ENCODE measurements at regions not wholly inside any gene's neighbourhood (a gene's known extent, or its start where the extent isn't known, plus 50 kb on each side); places are given as distances from the start of the nearest gene placed in this dataset.

DNA sequence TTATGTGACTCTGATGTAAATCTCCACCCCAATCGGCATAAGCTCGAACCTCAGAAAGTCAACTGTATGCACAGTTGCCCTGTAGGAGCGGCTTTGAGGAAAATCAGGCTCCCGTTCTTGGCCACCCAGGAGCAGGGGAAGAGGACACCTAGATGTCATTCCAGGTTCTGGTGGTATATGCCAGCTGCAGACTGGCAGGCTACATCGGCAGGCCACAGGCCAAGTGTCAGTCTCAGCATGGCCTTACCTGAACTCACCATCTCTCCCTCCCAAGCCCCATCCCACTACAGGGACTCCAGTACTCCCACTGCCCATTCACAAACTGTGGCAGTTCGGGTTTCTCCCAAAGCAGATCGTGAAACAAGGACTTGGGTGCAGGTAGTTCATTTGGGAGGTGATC, 428.1 kb downstream of the BCOR start:
- Histone ChIP-seq H2BK15ac (replicated peaks; ENCODE audit: low read depth) (no peak overlapping the region), H3K36me3 (ENCODE audit: control insufficient read depth, insufficient read depth, low read length) (no peaks in the 10 kb centered on the region), H3K56ac (ENCODE audit: low read length) (no peak overlapping the region), H3K27ac (ENCODE audit: low read depth, low read length) (no peak overlapping the region), H2BK120ac (ENCODE audit: low read depth, low read length) (no peak overlapping the region), H3K4me2 (ENCODE audit: low read length) (no peak overlapping the region), H3K4me1 (ENCODE audit: control insufficient read depth, low read depth, low read length) (no peaks in the 10 kb centered on the region), H3K79me2 (ENCODE audit: control insufficient read depth, insufficient read depth, low read length) (no peaks in the 10 kb centered on the region), H4K8ac (ENCODE audit: low read depth, low read length) (no peak overlapping the region), H3K4me3 (ENCODE audit: low read length) (no peak overlapping the region), H3K23ac (ENCODE audit: low read length) (no peak overlapping the region), H3K9ac (ENCODE audit: low read length) (no peak overlapping the region), H3K4ac (ENCODE audit: low read depth, low read length) (no peak overlapping the region), H2BK5ac (ENCODE audit: low read length) (no peak overlapping the region), H2AK5ac (ENCODE audit: low read length) (no peak overlapping the region), H3K79me1 (ENCODE audit: low read length) (no peaks in the 10 kb centered on the region), H4K5ac (ENCODE audit: low read length) (no peak overlapping the region), H3K18ac (ENCODE audit: low read length) (no peak overlapping the region), H3K27me3 (ENCODE audit: insufficient read depth, low read length, poor library complexity) (no peaks in the 10 kb centered on the region)
- DNase-seq, result no peak
- no CpG with 5 or more reads among the region's 7 CpGs for WGBS (ENCODE audit: extremely low coverage, insufficient coverage, low lambda C conversion rate)

GRCh38 chrX:39670281-39670680, 427.5 kb downstream of the BCOR start:
- DNase-seq, result no peak
- no peak overlapping the region for H3K9ac ChIP-seq (ENCODE audit: low read length)
- H3K4ac ChIP-seq (ENCODE audit: low read depth, low read length), result no peak overlapping the region
- H3K4me1 ChIP-seq (ENCODE audit: control insufficient read depth, low read depth, low read length), result no peaks in the 10 kb centered on the region
- no peak overlapping the region for H3K18ac ChIP-seq (ENCODE audit: low read length)
- H3K27ac ChIP-seq (ENCODE audit: low read depth, low read length), result no peak overlapping the region
- no peaks in the 10 kb centered on the region for H3K79me2 ChIP-seq (ENCODE audit: control insufficient read depth, insufficient read depth, low read length)
- no peak overlapping the region for H3K56ac ChIP-seq (ENCODE audit: low read length)
- H3K4me2 ChIP-seq (ENCODE audit: low read length), result no peak overlapping the region
- H3K79me1 ChIP-seq (ENCODE audit: low read length), result no peaks in the 10 kb centered on the region
- no peak overlapping the region for H2BK120ac ChIP-seq (ENCODE audit: low read depth, low read length)
- H4K8ac ChIP-seq (ENCODE audit: low read depth, low read length), result no peak overlapping the region
- no CpG with 5 or more reads among the region's 5 CpGs for WGBS (ENCODE audit: extremely low coverage, insufficient coverage, low lambda C conversion rate)
- H2BK5ac ChIP-seq (ENCODE audit: low read length), result no peak overlapping the region
- H4K5ac ChIP-seq (ENCODE audit: low read length), result no peak overlapping the region
- no peak overlapping the region for H2AK5ac ChIP-seq (ENCODE audit: low read length)
- no peaks in the 10 kb centered on the region for H3K27me3 ChIP-seq (ENCODE audit: insufficient read depth, low read length, poor library complexity)
- no peaks in the 10 kb centered on the region for H3K36me3 ChIP-seq (ENCODE audit: control insufficient read depth, insufficient read depth, low read length)
- H2BK15ac ChIP-seq (replicated peaks; ENCODE audit: low read depth), result no peak overlapping the region
- no peak overlapping the region for H3K4me3 ChIP-seq (ENCODE audit: low read length)
- no peak overlapping the region for H3K23ac ChIP-seq (ENCODE audit: low read length)

GRCh38 chrX:39672405-39672804, 425.4 kb downstream of the BCOR start:
- Histone ChIP-seq H3K4me1 (ENCODE audit: control insufficient read depth, low read depth, low read length) (no peaks in the 10 kb centered on the region), H3K4me3 (ENCODE audit: low read length) (no peak overlapping the region), H2BK120ac (ENCODE audit: low read depth, low read length) (no peak overlapping the region), H2AK5ac (ENCODE audit: low read length) (no peak overlapping the region), H4K8ac (ENCODE audit: low read depth, low read length) (no peak overlapping the region), H3K23ac (ENCODE audit: low read length) (no peak overlapping the region), H3K56ac (ENCODE audit: low read length) (no peak overlapping the region), H3K79me2 (ENCODE audit: control insufficient read depth, insufficient read depth, low read length) (no peaks in the 10 kb centered on the region), H3K9ac (ENCODE audit: low read length) (no peak overlapping the region), H3K27ac (ENCODE audit: low read depth, low read length) (no peak overlapping the region), H3K27me3 (ENCODE audit: insufficient read depth, low read length, poor library complexity) (no peaks in the 10 kb centered on the region), H4K5ac (ENCODE audit: low read length) (no peak overlapping the region), H2BK5ac (ENCODE audit: low read length) (no peak overlapping the region), H3K4me2 (ENCODE audit: low read length) (no peak overlapping the region), H3K18ac (ENCODE audit: low read length) (no peak overlapping the region), H3K79me1 (ENCODE audit: low read length) (no peaks in the 10 kb centered on the region), H3K36me3 (ENCODE audit: control insufficient read depth, insufficient read depth, low read length) (no peaks in the 10 kb centered on the region), H3K4ac (ENCODE audit: low read depth, low read length) (no peak overlapping the region), H2BK15ac (replicated peaks; ENCODE audit: low read depth) (no peak overlapping the region)
- WGBS (ENCODE audit: extremely low coverage, insufficient coverage, low lambda C conversion rate), result no CpG with 5 or more reads among the region's 2 CpGs
- DNase-seq, result no peak

- WGBS (ENCODE audit: extremely low coverage, insufficient coverage, low lambda C conversion rate), result no CpG with 5 or more reads among the region's 5 CpGs
- H3K56ac ChIP-seq (ENCODE audit: low read length), result no peak overlapping the region
These were observed 423.1 kb downstream of the BCOR start for GRCh38 chrX:39674490-39675161.

DNA sequence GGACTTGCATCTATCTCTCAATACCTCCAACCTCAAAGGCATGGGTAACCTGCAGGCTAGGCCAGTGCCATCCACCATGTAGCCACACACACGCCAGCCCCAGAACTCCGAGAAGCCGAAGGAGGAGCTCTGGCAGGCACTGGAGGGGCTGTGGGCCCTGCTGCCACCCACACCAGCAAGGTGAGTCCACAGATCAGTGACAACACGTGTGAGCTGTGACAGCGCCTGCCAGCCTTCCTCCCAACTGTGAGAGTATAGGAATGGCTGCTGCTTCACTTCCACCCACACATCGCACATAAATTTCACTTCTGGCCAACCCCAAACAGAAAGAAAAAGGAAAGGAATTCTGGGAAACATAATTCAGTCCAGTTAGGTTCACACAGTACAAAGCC, 422.6 kb downstream of the BCOR start:
- no peak overlapping the region for H4K8ac ChIP-seq (ENCODE audit: low read depth, low read length)
- WGBS (ENCODE audit: extremely low coverage, insufficient coverage, low lambda C conversion rate), result no CpG with 5 or more reads among the region's 6 CpGs
- no peaks in the 10 kb centered on the region for H3K79me2 ChIP-seq (ENCODE audit: control insufficient read depth, insufficient read depth, low read length)
- H3K36me3 ChIP-seq (ENCODE audit: control insufficient read depth, insufficient read depth, low read length), result no peaks in the 10 kb centered on the region
- no peak overlapping the region for H2BK5ac ChIP-seq (ENCODE audit: low read length)
- no peak overlapping the region for H3K23ac ChIP-seq (ENCODE audit: low read length)
- H3K79me1 ChIP-seq (ENCODE audit: low read length), result no peaks in the 10 kb centered on the region
- no peak overlapping the region for H3K27ac ChIP-seq (ENCODE audit: low read depth, low read length)
- H3K27me3 ChIP-seq (ENCODE audit: insufficient read depth, low read length, poor library complexity), result no peaks in the 10 kb centered on the region
- no peak for DNase-seq
- H3K56ac ChIP-seq (ENCODE audit: low read length), result no peak overlapping the region
- no peak overlapping the region for H3K4me2 ChIP-seq (ENCODE audit: low read length)
- H3K18ac ChIP-seq (ENCODE audit: low read length), result no peak overlapping the region
- H3K4me3 ChIP-seq (ENCODE audit: low read length), result no peak overlapping the region
- no peak overlapping the region for H4K5ac ChIP-seq (ENCODE audit: low read length)
- H3K9ac ChIP-seq (ENCODE audit: low read length), result no peak overlapping the region
- no peak overlapping the region for H2AK5ac ChIP-seq (ENCODE audit: low read length)
- no peaks in the 10 kb centered on the region for H3K4me1 ChIP-seq (ENCODE audit: control insufficient read depth, low read depth, low read length)
- H2BK120ac ChIP-seq (ENCODE audit: low read depth, low read length), result no peak overlapping the region
- no peak overlapping the region for H3K4ac ChIP-seq (ENCODE audit: low read depth, low read length)
- no peak overlapping the region for H2BK15ac ChIP-seq (replicated peaks; ENCODE audit: low read depth)

More at GRCh38 chrX:39674490-39675161, 423.1 kb downstream of the BCOR start:
- Histone ChIP-seq H3K27me3 (ENCODE audit: insufficient read depth, low read length, poor library complexity) (no peaks in the 10 kb centered on the region), H3K79me1 (ENCODE audit: low read length) (no peaks in the 10 kb centered on the region), H3K4ac (ENCODE audit: low read depth, low read length) (no peak overlapping the region), H3K4me3 (ENCODE audit: low read length) (no peak overlapping the region), H3K9ac (ENCODE audit: low read length) (no peak overlapping the region), H2BK120ac (ENCODE audit: low read depth, low read length) (no peak overlapping the region), H2BK15ac (replicated peaks; ENCODE audit: low read depth) (no peak overlapping the region), H4K5ac (ENCODE audit: low read length) (no peak overlapping the region), H3K4me2 (ENCODE audit: low read length) (no peak overlapping the region), H3K36me3 (ENCODE audit: control insufficient read depth, insufficient read depth, low read length) (no peaks in the 10 kb centered on the region), H2BK5ac (ENCODE audit: low read length) (no peak overlapping the region), H3K27ac (ENCODE audit: low read depth, low read length) (no peak overlapping the region), H3K18ac (ENCODE audit: low read length) (no peak overlapping the region), H3K4me1 (ENCODE audit: control insufficient read depth, low read depth, low read length) (no peaks in the 10 kb centered on the region), H2AK5ac (ENCODE audit: low read length) (no peak overlapping the region), H4K8ac (ENCODE audit: low read depth, low read length) (no peak overlapping the region), H3K79me2 (ENCODE audit: control insufficient read depth, insufficient read depth, low read length) (no peaks in the 10 kb centered on the region), H3K23ac (ENCODE audit: low read length) (no peak overlapping the region)
- DNase-seq, result no peak

DNA sequence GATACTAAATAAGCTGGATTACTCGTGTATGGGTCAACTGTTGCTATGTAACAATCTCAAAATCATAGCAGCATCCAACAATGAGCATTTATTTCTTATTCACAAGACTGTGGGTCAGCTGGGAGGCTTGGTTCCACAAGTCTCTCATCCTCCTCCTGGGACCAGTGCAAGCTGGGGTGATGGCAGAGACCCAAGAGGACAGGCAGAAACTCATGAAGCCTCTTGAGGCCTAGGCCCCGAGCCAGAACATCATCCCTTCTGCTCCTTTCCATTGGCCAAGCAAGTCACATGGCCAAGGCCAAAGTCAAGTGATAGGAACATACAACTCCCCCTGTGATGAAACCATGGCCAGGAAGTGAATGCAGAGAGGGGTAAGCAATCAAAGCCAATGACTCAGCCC, 422.1 kb downstream of the BCOR start:
- Histone ChIP-seq H3K27me3 (ENCODE audit: insufficient read depth, low read length, poor library complexity) (no peaks in the 10 kb centered on the region), H3K79me2 (ENCODE audit: control insufficient read depth, insufficient read depth, low read length) (no peaks in the 10 kb centered on the region), H3K18ac (ENCODE audit: low read length) (no peak overlapping the region), H3K4ac (ENCODE audit: low read depth, low read length) (no peak overlapping the region), H2BK120ac (ENCODE audit: low read depth, low read length) (no peak overlapping the region), H3K36me3 (ENCODE audit: control insufficient read depth, insufficient read depth, low read length) (no peaks in the 10 kb centered on the region), H2BK15ac (replicated peaks; ENCODE audit: low read depth) (no peak overlapping the region), H3K4me3 (ENCODE audit: low read length) (no peak overlapping the region), H3K56ac (ENCODE audit: low read length) (no peak overlapping the region), H2BK5ac (ENCODE audit: low read length) (no peak overlapping the region), H3K27ac (ENCODE audit: low read depth, low read length) (no peak overlapping the region), H3K79me1 (ENCODE audit: low read length) (no peaks in the 10 kb centered on the region), H3K9ac (ENCODE audit: low read length) (no peak overlapping the region), H2AK5ac (ENCODE audit: low read length) (no peak overlapping the region), H3K4me1 (ENCODE audit: control insufficient read depth, low read depth, low read length) (no peaks in the 10 kb centered on the region), H3K4me2 (ENCODE audit: low read length) (no peak overlapping the region), H4K8ac (ENCODE audit: low read depth, low read length) (no peak overlapping the region), H3K23ac (ENCODE audit: low read length) (no peak overlapping the region), H4K5ac (ENCODE audit: low read length) (no peak overlapping the region)
- no CpG with 5 or more reads among the region's 2 CpGs for WGBS (ENCODE audit: extremely low coverage, insufficient coverage, low lambda C conversion rate)
- no peak for DNase-seq
